ENCODE measurements at regions not wholly inside any gene's neighbourhood (a gene's known extent, or its start where the extent isn't known, plus 50 kb on each side); places are given as distances from the start of the nearest gene placed in this dataset.

- H3K4me1 ChIP-seq (ENCODE audit: insufficient read depth, low read length): peaks cover 8% of the 10 kb centered on the region; the same call in 1 of the 2 replicates
Measured at GRCh38 chr5:67350618-67351201, 154.1 kb upstream of the CD180 start.

More at GRCh38 chr5:67350618-67351201, 154.1 kb upstream of the CD180 start:
- DNase-seq: no peak
- H2BK5ac ChIP-seq (ENCODE audit: insufficient read length, low read length): no peak overlapping the region
- no peak overlapping the region for H2BK120ac ChIP-seq (ENCODE audit: low read depth, low read length, poor library complexity, severe bottlenecking)
- H3K23ac ChIP-seq (ENCODE audit: insufficient read length, low read depth, low read length): no peak overlapping the region
- no peaks in the 10 kb centered on the region for H3K27me3 ChIP-seq (ENCODE audit: insufficient read depth, low read length)
- H2BK15ac ChIP-seq (ENCODE audit: low read depth, low read length): no peak overlapping the region
- no peak overlapping the region for H3K9ac ChIP-seq (ENCODE audit: extremely low read depth, insufficient read length, low read length)
- H3K4ac ChIP-seq (ENCODE audit: low read depth, low read length): no peak overlapping the region
- H3K9me3 ChIP-seq (ENCODE audit: control insufficient read depth, low read depth, low read length): no peaks in the 10 kb centered on the region
- no peak overlapping the region for H3K56ac ChIP-seq (ENCODE audit: insufficient read length, low read depth, low read length)
- no peak overlapping the region for H4K5ac ChIP-seq (ENCODE audit: insufficient read length, low read depth, low read length)
- no peaks in the 10 kb centered on the region for H3K23me2 ChIP-seq (ENCODE audit: insufficient read length, low read depth, low read length, poor library complexity, severe bottlenecking)
- H3K79me1 ChIP-seq (ENCODE audit: insufficient read depth, low read depth, low read length, poor library complexity, severe bottlenecking): no peaks in the 10 kb centered on the region
- no peak overlapping the region for H2AK5ac ChIP-seq (ENCODE audit: insufficient read length, low read length)
- Mint-ChIP-seq H3K27me3 (ENCODE audit: low read depth) (no peaks in the 10 kb centered on the region), H3K27ac (peak overlapping the region in 1 of 3 experiments; percentile 14; a peak in 1 of 7 replicates), H3K4me3 (no peak overlapping the region), H3K36me3 (ENCODE audit: insufficient read depth in 1 of 3, low read depth in 3 of 3) (peaks cover 0 to 6% (median 2%) of the 10 kb centered on the region in 3 experiments; a peak in 4 of 7 replicates), H3K9me3 (peaks cover 0 to 4% of the 10 kb centered on the region in 2 experiments; a peak in 3 of 5 replicates), H3K4me1 (peaks cover 40 to 41% of the 10 kb centered on the region in 2 experiments)
- H3K4me2 ChIP-seq (ENCODE audit: insufficient read depth, insufficient read length, low read length): no peak overlapping the region
- no peak overlapping the region for H4K91ac ChIP-seq (ENCODE audit: insufficient read length, low read depth, low read length)
- no peak overlapping the region for H3T11ph ChIP-seq (ENCODE audit: low read length)
- WGBS (ENCODE audit: extremely low coverage, insufficient read length, low lambda C conversion rate): no CpG with 5 or more reads among the region's 12 CpGs
- no peak overlapping the region for H2BK12ac ChIP-seq (ENCODE audit: insufficient read length, low read depth, low read length)
- H2AFZ ChIP-seq (ENCODE audit: low read length): no peak overlapping the region
- no peaks in the 10 kb centered on the region for H3K79me2 ChIP-seq (ENCODE audit: insufficient read depth, low read length)
- TF ChIP-seq, protein P1, sequence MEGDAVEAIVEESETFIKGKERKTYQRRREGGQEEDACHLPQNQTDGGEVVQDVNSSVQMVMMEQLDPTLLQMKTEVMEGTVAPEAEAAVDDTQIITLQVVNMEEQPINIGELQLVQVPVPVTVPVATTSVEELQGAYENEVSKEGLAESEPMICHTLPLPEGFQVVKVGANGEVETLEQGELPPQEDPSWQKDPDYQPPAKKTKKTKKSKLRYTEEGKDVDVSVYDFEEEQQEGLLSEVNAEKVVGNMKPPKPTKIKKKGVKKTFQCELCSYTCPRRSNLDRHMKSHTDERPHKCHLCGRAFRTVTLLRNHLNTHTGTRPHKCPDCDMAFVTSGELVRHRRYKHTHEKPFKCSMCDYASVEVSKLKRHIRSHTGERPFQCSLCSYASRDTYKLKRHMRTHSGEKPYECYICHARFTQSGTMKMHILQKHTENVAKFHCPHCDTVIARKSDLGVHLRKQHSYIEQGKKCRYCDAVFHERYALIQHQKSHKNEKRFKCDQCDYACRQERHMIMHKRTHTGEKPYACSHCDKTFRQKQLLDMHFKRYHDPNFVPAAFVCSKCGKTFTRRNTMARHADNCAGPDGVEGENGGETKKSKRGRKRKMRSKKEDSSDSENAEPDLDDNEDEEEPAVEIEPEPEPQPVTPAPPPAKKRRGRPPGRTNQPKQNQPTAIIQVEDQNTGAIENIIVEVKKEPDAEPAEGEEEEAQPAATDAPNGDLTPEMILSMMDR (conservative IDR thresholded peaks at IDR 0.05): no peak
- H3K27ac ChIP-seq (ENCODE audit: insufficient read length, low read depth, low read length): no peak overlapping the region
- H4K20me1 ChIP-seq (ENCODE audit: control insufficient read depth, insufficient read depth, insufficient read length): no peaks in the 10 kb centered on the region
- no peak overlapping the region for H3K14ac ChIP-seq (ENCODE audit: insufficient read depth, low read length)
- H3K18ac ChIP-seq (ENCODE audit: insufficient read length, low read depth, low read length): no peak overlapping the region
- H4K8ac ChIP-seq (replicated peaks; ENCODE audit: insufficient read length, low read depth, low read length): no peak overlapping the region
- no peak overlapping the region for H2BK20ac ChIP-seq (ENCODE audit: low read depth, low read length, poor library complexity, severe bottlenecking)
